ENCODE measurements at regions not wholly inside any gene's neighbourhood (a gene's known extent, or its start where the extent isn't known, plus 50 kb on each side); places are given as distances from the start of the nearest gene placed in this dataset.

GRCh38 chr6:85262621-85263020 is 187.3 kb upstream of the NT5E start:
- no peak overlapping the region for H3K4me3 ChIP-seq (ENCODE audit: low read depth, low read length)
- no peak for DNase-seq
- peaks cover 14% of the 10 kb centered on the region for H3K27me3 ChIP-seq (ENCODE audit: insufficient read depth, low read depth, severe bottlenecking)
- TF ChIP-seq CTCF (IDR thresholded peaks at IDR 0.05; ENCODE audit: low read depth, low read length): no peak
- H3K36me3 ChIP-seq: no peaks in the 10 kb centered on the region
- no peak overlapping the region for H3K27ac ChIP-seq
- no peaks in the 10 kb centered on the region for H3K9me3 ChIP-seq (ENCODE audit: severe bottlenecking)

GRCh38 chr6:85261271-85261670 is 188.6 kb upstream of the NT5E start:
- H3K27me3 ChIP-seq (ENCODE audit: insufficient read depth, low read depth, severe bottlenecking): peaks cover 20% of the 10 kb centered on the region
- H3K27ac ChIP-seq: no peak overlapping the region
- H3K4me3 ChIP-seq (ENCODE audit: low read depth, low read length): no peak overlapping the region
- no peaks in the 10 kb centered on the region for H3K36me3 ChIP-seq
- no peaks in the 10 kb centered on the region for H3K9me3 ChIP-seq (ENCODE audit: severe bottlenecking)
- DNase-seq: no peak
- TF ChIP-seq CTCF (IDR thresholded peaks at IDR 0.05; ENCODE audit: low read depth, low read length): no peak

- no peak overlapping the region for H3K4me3 ChIP-seq (ENCODE audit: low read depth, low read length)
- no peaks in the 10 kb centered on the region for H3K36me3 ChIP-seq
- no peak for TF ChIP-seq CTCF (IDR thresholded peaks at IDR 0.05; ENCODE audit: low read depth, low read length)
- H3K27ac ChIP-seq: no peak overlapping the region
- H3K9me3 ChIP-seq (ENCODE audit: severe bottlenecking): no peaks in the 10 kb centered on the region
- no peak for DNase-seq
- H3K27me3 ChIP-seq (ENCODE audit: insufficient read depth, low read depth, severe bottlenecking): peaks cover 32% of the 10 kb centered on the region
These were observed 194.2 kb upstream of the NT5E start for GRCh38 chr6:85255661-85256060.

- TF ChIP-seq CTCF (IDR thresholded peaks at IDR 0.05; ENCODE audit: low read depth, low read length): no peak
- Histone ChIP-seq H3K27ac (no peak overlapping the region), H3K36me3 (no peaks in the 10 kb centered on the region), H3K27me3 (ENCODE audit: insufficient read depth, low read depth, severe bottlenecking) (peaks cover 19% of the 10 kb centered on the region), H3K9me3 (ENCODE audit: severe bottlenecking) (no peaks in the 10 kb centered on the region), H3K4me3 (ENCODE audit: low read depth, low read length) (no peak overlapping the region)
- no peak for DNase-seq
These were observed 197.3 kb upstream of the NT5E start for GRCh38 chr6:85252552-85252951.

- Histone ChIP-seq H3K9me3 (ENCODE audit: severe bottlenecking) (no peaks in the 10 kb centered on the region), H3K27me3 (ENCODE audit: insufficient read depth, low read depth, severe bottlenecking) (peaks cover 19% of the 10 kb centered on the region), H3K36me3 (no peaks in the 10 kb centered on the region), H3K27ac (no peak overlapping the region), H3K4me3 (ENCODE audit: low read depth, low read length) (no peak overlapping the region)
- DNase-seq: no peak
- no peak for TF ChIP-seq CTCF (IDR thresholded peaks at IDR 0.05; ENCODE audit: low read depth, low read length)
These were observed 197.8 kb upstream of the NT5E start for GRCh38 chr6:85252085-85252484.

- Histone ChIP-seq H3K9me3 (ENCODE audit: severe bottlenecking) (no peaks in the 10 kb centered on the region), H3K4me3 (ENCODE audit: low read depth, low read length) (no peak overlapping the region), H3K27me3 (ENCODE audit: insufficient read depth, low read depth, severe bottlenecking) (peaks cover 14% of the 10 kb centered on the region), H3K27ac (no peak overlapping the region), H3K36me3 (no peaks in the 10 kb centered on the region)
- no peak for DNase-seq
- TF ChIP-seq CTCF (IDR thresholded peaks at IDR 0.05; ENCODE audit: low read depth, low read length): no peak
These were observed 198.6 kb upstream of the NT5E start for GRCh38 chr6:85251300-85251699.
